GM19238 (cell line): ENCODE measurements at regions not wholly inside any gene's neighbourhood (a gene's known extent, or its start where the extent isn't known, plus 50 kb on each side); places are given as distances from the start of the nearest gene placed in this dataset.

Experiments
- DNase-seq: peaks from one replicate; pipeline ENCODE4 v3.0.0; 2011; ENCODE audit warnings: low spot score; ENCODE audit not compliant: insufficient read length

- DNase-seq: no peak
Measured at GRCh38 chr7:46885167-46885566, 696.7 kb downstream of the TNS3 start.

GRCh38 chr7:46881507-46882127, 700.3 kb downstream of the TNS3 start:
- DNase-seq: no peak

GRCh38 chr7:46880508-46881196, 701.3 kb downstream of the TNS3 start:
- DNase-seq: no peak

- DNase-seq: no peak
Measured at GRCh38 chr7:46879783-46880182, 702.1 kb downstream of the TNS3 start.

GRCh38 chr7:46871516-46871915, 710.4 kb downstream of the TNS3 start:
- no peak for DNase-seq

GRCh38 chr7:46864716-46865115, 717.2 kb downstream of the TNS3 start:
- DNase-seq: no peak

- no peak for DNase-seq
Measured at GRCh38 chr7:46859963-46860475, 721.9 kb downstream of the TNS3 start.

GRCh38 chr7:46855851-46856250, 726.1 kb downstream of the TNS3 start:
- no peak for DNase-seq

GRCh38 chr7:46854958-46855473, 726.9 kb downstream of the TNS3 start:
- no peak for DNase-seq

- DNase-seq: no peak
Measured at GRCh38 chr7:46853451-46853850, 728.5 kb downstream of the TNS3 start.

- DNase-seq: no peak
Measured at GRCh38 chr7:46852795-46853194, 729.1 kb downstream of the TNS3 start.

GRCh38 chr7:46850563-46851330, 731.2 kb downstream of the TNS3 start:
- no peak for DNase-seq

- DNase-seq: no peak
Measured at GRCh38 chr7:46848944-46849343, 733.0 kb downstream of the TNS3 start.

- no peak for DNase-seq
Measured at GRCh38 chr7:46848311-46848710, 733.6 kb downstream of the TNS3 start.

- DNase-seq: no peak
Measured at GRCh38 chr7:46847126-46847525, 734.8 kb downstream of the TNS3 start.

GRCh38 chr7:46844486-46844885, 737.4 kb downstream of the TNS3 start:
- no peak for DNase-seq

GRCh38 chr7:46841248-46841647, 740.7 kb downstream of the TNS3 start:
- DNase-seq: no peak

- no peak for DNase-seq
Measured at GRCh38 chr7:46839651-46840050, 742.3 kb downstream of the TNS3 start.

- no peak for DNase-seq
Measured at GRCh38 chr7:46838463-46838862, 743.4 kb downstream of the TNS3 start.

GRCh38 chr7:46835556-46835955, 746.4 kb downstream of the TNS3 start:
- DNase-seq: no peak

- DNase-seq: no peak
Measured at GRCh38 chr7:46834921-46835320, 747.0 kb downstream of the TNS3 start.

GRCh38 chr7:46833197-46833596, 748.7 kb downstream of the TNS3 start:
- DNase-seq: no peak
